SH-SY5Y (cell line): ENCODE measurements at regions not wholly inside any gene's neighbourhood (a gene's known extent, or its start where the extent isn't known, plus 50 kb on each side); places are given as distances from the start of the nearest gene placed in this dataset.

Source experiments
- GATA2 ChIP-seq: IDR thresholded peaks from 2 replicates; pipeline ENCODE4 v1.6.1; 2011; ENCODE audit warnings: mild to moderate bottlenecking, low read depth, low read length
- GATA3 ChIP-seq: IDR thresholded peaks from 2 replicates; pipeline ENCODE4 v1.6.1; 2011; ENCODE audit warnings: low read depth, mild to moderate bottlenecking, low read length, moderate library complexity

DNA sequence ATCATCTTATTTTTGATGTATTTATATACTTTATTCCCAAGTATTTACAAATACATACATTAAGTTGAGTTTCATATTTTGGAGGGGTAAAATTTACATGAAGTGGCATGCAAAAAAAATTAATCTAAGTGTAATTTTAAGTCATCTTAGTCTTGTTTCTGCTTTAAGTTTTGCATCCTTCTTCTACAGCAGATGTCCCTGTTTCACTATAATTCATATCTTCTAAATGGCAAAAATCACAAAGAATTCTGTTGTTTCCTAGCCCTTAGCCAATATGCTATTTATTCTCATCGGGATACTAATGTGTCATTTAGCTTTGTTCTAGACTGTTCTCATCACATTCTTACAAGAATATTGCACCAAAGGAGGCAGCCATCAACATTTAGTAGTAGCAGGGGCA lies 831.9 kb downstream of the GBE1 start:
- no peak for TF ChIP-seq GATA2
- TF ChIP-seq GATA3, result no peak
